Caco-2 (cell line): ENCODE measurements at regions not wholly inside any gene's neighbourhood (a gene's known extent, or its start where the extent isn't known, plus 50 kb on each side); places are given as distances from the start of the nearest gene placed in this dataset.

Experiments
- BruUV-seq: library from RNA; stranded (reverse); fragments of 400-500 nt; replicated peaks from 2 replicates; lab custom pipeline; 2021; lab: Mats Ljungman, UMichigan
- CTCF ChIA-PET: fragments of 300-600 bp; sonication (Branson Sonifier 250); formaldehyde crosslinking; loops from one replicate; lab custom pipeline; 2022; ENCODE audit warnings: antibody characterized with exemption; lab: Charles Lee
- POLR2A ChIA-PET: fragments of 300-600 bp; sonication (Branson Sonifier 250); formaldehyde crosslinking; loops from one replicate; lab custom pipeline; 2022; ENCODE audit warnings: antibody characterized with exemption; lab: Charles Lee
- DNase-seq, 2 experiments: peaks; one replicate each; pipeline versions ENCODE4 v3.0.0 to v3.0.0-alpha.2; 2020 to 2022
- H3K27me3 ChIP-seq: replicated peaks from 2 replicates; pipeline ENCODE4 v1.6.0; 2011; ENCODE audit warnings: low read length; ENCODE audit not compliant: control insufficient read depth, insufficient read depth
- H3K36me3 ChIP-seq: 2 replicates; pipeline ENCODE4 v1.5.1; 2011; ENCODE audit warnings: low read length; ENCODE audit not compliant: control insufficient read depth, insufficient read depth
- H3K4me1 ChIP-seq: fragments of 250-450 bp; sonication (Bioruptor Pico); 2 replicates; pipeline ENCODE4 v1.5.1; 2020; ENCODE audit warnings: mild to moderate bottlenecking
- H3K4me3 ChIP-seq: 2 replicates; pipeline ENCODE4 v1.5.1; 2011; ENCODE audit warnings: low read depth, mild to moderate bottlenecking, control low read depth, low read length
- H3K9me3 ChIP-seq: fragments of 250-450 bp; sonication (Bioruptor Pico); 2 replicates; pipeline ENCODE4 v1.5.1; 2020; ENCODE audit warnings: mild to moderate bottlenecking, moderate library complexity
- H3K27ac Mint-ChIP-seq: one replicate; pipeline ENCODE4 v1.8.0; 2022; ENCODE audit warnings: mixed read lengths; ENCODE audit not compliant: unreplicated experiment
- H3K27me3 Mint-ChIP-seq: one replicate; pipeline ENCODE4 v1.8.0; 2022; ENCODE audit warnings: mixed read lengths; ENCODE audit not compliant: insufficient read depth, unreplicated experiment
- H3K36me3 Mint-ChIP-seq: one replicate; pipeline ENCODE4 v1.8.0; 2022; ENCODE audit warnings: mild to moderate bottlenecking, mixed read lengths; ENCODE audit not compliant: insufficient read depth, unreplicated experiment
- H3K4me1 Mint-ChIP-seq: one replicate; pipeline ENCODE4 v1.8.0; 2022; ENCODE audit warnings: low read depth, mixed read lengths; ENCODE audit not compliant: unreplicated experiment
- H3K4me3 Mint-ChIP-seq: one replicate; pipeline ENCODE4 v1.8.0; 2022; ENCODE audit warnings: mild to moderate bottlenecking, moderate library complexity, mixed read lengths; ENCODE audit not compliant: unreplicated experiment
- H3K9me3 Mint-ChIP-seq: one replicate; pipeline ENCODE4 v1.8.0; 2022; ENCODE audit warnings: mixed read lengths; ENCODE audit not compliant: unreplicated experiment
- intact Hi-C: fragments of 100-400 bp; cut with micrococcal nuclease; formaldehyde crosslinking; loops from one replicate; pipeline ENCODE4 v1.10.0; 2022; ENCODE audit not compliant: unreplicated experiment
- TF ChIP-seq, protein P1 (sequence below), 2 experiments: fragments of 200-600 bp in 1 of 2; IDR thresholded peaks; 1 replicate in 1 of 2; 2 replicates in 1 of 2; pipeline versions ENCODE4 v1.5.1 to v1.8.0; 2011 to 2022; ENCODE audit warnings: antibody characterized with exemption in 1 of 2, control low read depth in 1 of 2, inconsistent platforms in 1 of 2, low read depth in 1 of 2, low read length in 1 of 2, mild to moderate bottlenecking in 1 of 2, moderate library complexity in 1 of 2; ENCODE audit not compliant: insufficient read depth in 1 of 2, severe bottlenecking in 1 of 2, unreplicated experiment in 1 of 2

DNA sequence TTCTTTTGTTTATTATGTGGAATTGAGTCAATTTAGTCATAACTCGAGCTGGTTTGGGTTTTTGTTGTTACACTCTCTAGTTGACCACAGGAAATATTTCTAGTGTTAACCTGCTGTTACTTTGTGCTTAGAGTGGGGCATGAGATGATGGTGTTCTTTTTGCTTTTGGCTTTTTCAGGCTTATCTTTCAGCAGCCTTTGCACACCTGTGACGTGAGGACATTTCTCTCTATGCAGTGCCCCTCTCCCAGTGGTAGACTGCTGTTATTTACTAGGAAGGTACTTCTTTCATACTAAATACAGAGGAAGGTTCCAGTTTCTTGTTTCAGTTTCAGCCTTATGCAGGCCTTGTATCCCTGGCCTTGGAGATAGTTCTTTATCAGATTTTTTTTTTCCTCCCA, 766.8 kb upstream of the MAN1A1 start:
- no TSS peak for BruUV-seq
- TF ChIP-seq, protein P1, sequence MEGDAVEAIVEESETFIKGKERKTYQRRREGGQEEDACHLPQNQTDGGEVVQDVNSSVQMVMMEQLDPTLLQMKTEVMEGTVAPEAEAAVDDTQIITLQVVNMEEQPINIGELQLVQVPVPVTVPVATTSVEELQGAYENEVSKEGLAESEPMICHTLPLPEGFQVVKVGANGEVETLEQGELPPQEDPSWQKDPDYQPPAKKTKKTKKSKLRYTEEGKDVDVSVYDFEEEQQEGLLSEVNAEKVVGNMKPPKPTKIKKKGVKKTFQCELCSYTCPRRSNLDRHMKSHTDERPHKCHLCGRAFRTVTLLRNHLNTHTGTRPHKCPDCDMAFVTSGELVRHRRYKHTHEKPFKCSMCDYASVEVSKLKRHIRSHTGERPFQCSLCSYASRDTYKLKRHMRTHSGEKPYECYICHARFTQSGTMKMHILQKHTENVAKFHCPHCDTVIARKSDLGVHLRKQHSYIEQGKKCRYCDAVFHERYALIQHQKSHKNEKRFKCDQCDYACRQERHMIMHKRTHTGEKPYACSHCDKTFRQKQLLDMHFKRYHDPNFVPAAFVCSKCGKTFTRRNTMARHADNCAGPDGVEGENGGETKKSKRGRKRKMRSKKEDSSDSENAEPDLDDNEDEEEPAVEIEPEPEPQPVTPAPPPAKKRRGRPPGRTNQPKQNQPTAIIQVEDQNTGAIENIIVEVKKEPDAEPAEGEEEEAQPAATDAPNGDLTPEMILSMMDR (IDR thresholded peaks at IDR 0.05; ENCODE audit: insufficient read depth in 1 of 2, low read depth in 1 of 2, low read length in 1 of 2, severe bottlenecking in 1 of 2, unreplicated experiment in 1 of 2) = no peak
- H3K4me3 Mint-ChIP-seq = no peak overlapping the region
- no peaks in the 10 kb centered on the region for H3K9me3 ChIP-seq
- H3K36me3 Mint-ChIP-seq = no peaks in the 10 kb centered on the region
- CTCF ChIA-PET = no interaction called here
- no peaks in the 10 kb centered on the region for H3K9me3 Mint-ChIP-seq
- intact Hi-C loops = no loop called here
- H3K4me1 ChIP-seq = no peaks in the 10 kb centered on the region
- H3K27me3 Mint-ChIP-seq = no peaks in the 10 kb centered on the region
- H3K4me3 ChIP-seq = no peak overlapping the region
- H3K27me3 ChIP-seq = no peaks in the 10 kb centered on the region
- H3K4me1 Mint-ChIP-seq = no peaks in the 10 kb centered on the region
- no peaks in the 10 kb centered on the region for H3K36me3 ChIP-seq
- POLR2A ChIA-PET = no interaction called here
- H3K27ac Mint-ChIP-seq = no peak overlapping the region
- DNase-seq = no peak

DNA sequence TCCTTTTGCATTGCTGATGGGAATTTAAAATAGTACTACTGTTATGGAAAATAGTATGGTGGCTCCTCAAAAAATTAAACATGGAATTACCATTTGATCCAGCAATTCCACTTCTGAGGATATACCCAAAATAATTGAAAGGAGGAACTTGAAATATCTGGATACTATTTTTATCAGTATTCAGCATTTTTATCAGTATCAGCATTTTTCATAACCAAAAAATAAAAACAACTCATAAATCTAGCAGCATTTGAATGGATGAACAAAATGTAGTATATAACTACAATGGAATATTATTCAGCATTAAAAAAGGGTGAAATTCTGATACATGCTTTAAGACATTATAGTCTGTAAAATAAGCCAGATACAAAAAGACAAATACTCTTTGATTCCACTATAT, 763.4 kb upstream of the MAN1A1 start:
- no TSS peak for BruUV-seq
- DNase-seq = no peak
- H3K4me1 ChIP-seq = peaks cover 6% of the 10 kb centered on the region
- H3K4me3 Mint-ChIP-seq = no peak overlapping the region
- H3K4me1 Mint-ChIP-seq = no peaks in the 10 kb centered on the region
- H3K4me3 ChIP-seq = no peak overlapping the region
- POLR2A ChIA-PET = no interaction called here
- H3K27me3 ChIP-seq = no peaks in the 10 kb centered on the region
- TF ChIP-seq, protein P1 (IDR thresholded peaks at IDR 0.05; ENCODE audit: insufficient read depth in 1 of 2, low read depth in 1 of 2, low read length in 1 of 2, severe bottlenecking in 1 of 2, unreplicated experiment in 1 of 2) = no peak
- no peaks in the 10 kb centered on the region for H3K36me3 ChIP-seq
- no peaks in the 10 kb centered on the region for H3K36me3 Mint-ChIP-seq
- H3K27me3 Mint-ChIP-seq = no peaks in the 10 kb centered on the region
- CTCF ChIA-PET = no interaction called here
- no peaks in the 10 kb centered on the region for H3K9me3 Mint-ChIP-seq
- no peaks in the 10 kb centered on the region for H3K9me3 ChIP-seq
- intact Hi-C loops = no loop called here
- H3K27ac Mint-ChIP-seq = no peak overlapping the region

DNA sequence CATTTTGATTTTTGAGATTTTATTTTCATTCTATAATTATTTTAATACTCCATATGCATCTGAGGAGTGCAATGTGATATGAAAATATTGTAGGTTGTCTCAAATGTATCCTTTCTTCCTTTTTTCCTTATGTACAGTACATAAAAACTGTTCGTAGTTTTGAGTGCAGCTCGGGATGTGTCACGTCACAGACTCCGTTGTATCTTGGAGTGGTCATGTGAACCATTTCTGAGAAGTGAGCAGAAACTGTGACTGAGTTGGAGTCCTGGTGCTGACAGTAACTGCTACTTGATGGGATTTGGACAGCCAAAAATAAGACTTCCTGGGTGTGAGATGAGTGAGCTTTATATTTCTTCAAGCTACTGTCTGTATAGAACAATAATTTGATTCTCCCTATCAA, 761.4 kb upstream of the MAN1A1 start:
- no peak overlapping the region for H3K27ac Mint-ChIP-seq
- H3K4me1 ChIP-seq = peaks cover 11% of the 10 kb centered on the region
- DNase-seq = no peak
- H3K4me3 Mint-ChIP-seq = no peak overlapping the region
- BruUV-seq = no TSS peak
- no peak overlapping the region for H3K4me3 ChIP-seq
- H3K9me3 Mint-ChIP-seq = no peaks in the 10 kb centered on the region
- H3K9me3 ChIP-seq = no peaks in the 10 kb centered on the region
- CTCF ChIA-PET = no interaction called here
- no peaks in the 10 kb centered on the region for H3K4me1 Mint-ChIP-seq
- TF ChIP-seq, protein P1 (IDR thresholded peaks at IDR 0.05; ENCODE audit: insufficient read depth in 1 of 2, low read depth in 1 of 2, low read length in 1 of 2, severe bottlenecking in 1 of 2, unreplicated experiment in 1 of 2) = no peak
- no peaks in the 10 kb centered on the region for H3K27me3 Mint-ChIP-seq
- POLR2A ChIA-PET = no interaction called here
- no peaks in the 10 kb centered on the region for H3K36me3 Mint-ChIP-seq
- H3K36me3 ChIP-seq = no peaks in the 10 kb centered on the region
- H3K27me3 ChIP-seq = no peaks in the 10 kb centered on the region
- intact Hi-C loops = no loop called here
